Neural cell (in vitro differentiated cells): ENCODE measurements at regions not wholly inside any gene's neighbourhood (a gene's known extent, or its start where the extent isn't known, plus 50 kb on each side); places are given as distances from the start of the nearest gene placed in this dataset.

ENCODE experiments used
- H2AFZ ChIP-seq: fragments of 200-600, 300-800 bp; sonication (generic), shearing (Covaris generic); 2 replicates; pipeline ENCODE4 v1.6.0; 2014; ENCODE audit warnings: low read depth, mild to moderate bottlenecking, antibody characterized with exemption, low read length, moderate library complexity
- H3F3A ChIP-seq: fragments of 200-600 bp; shearing (Covaris generic); 2 replicates; pipeline ENCODE4 v1.6.1; 2016; ENCODE audit warnings: mild to moderate bottlenecking, moderate library complexity, mixed read lengths, antibody characterized with exemption, low read length; ENCODE audit not compliant: insufficient read depth, poor library complexity, severe bottlenecking
- H3K27ac ChIP-seq: fragments of 200-600, 300-800 bp; sonication (generic), shearing (Covaris generic); 2 replicates; pipeline ENCODE4 v1.5.1; 2014; ENCODE audit warnings: mild to moderate bottlenecking, low read length, moderate library complexity
- H3K27me3 ChIP-seq: fragments of 300-800, 200-600 bp; sonication (generic), shearing (Covaris generic); 2 replicates; pipeline ENCODE4 v1.6.0; 2014; ENCODE audit warnings: mild to moderate bottlenecking, low read depth, low read length, moderate library complexity; ENCODE audit not compliant: insufficient read depth
- H3K36me3 ChIP-seq: fragments of 300-800, 200-600 bp; sonication (generic), shearing (Covaris generic); 2 replicates; pipeline ENCODE4 v1.5.1; 2014; ENCODE audit warnings: mild to moderate bottlenecking, antibody characterized with exemption, low read length, moderate library complexity; ENCODE audit not compliant: insufficient read depth
- H3K4me2 ChIP-seq: fragments of 300-800, 200-600 bp; sonication (generic), shearing (Covaris generic); 2 replicates; pipeline ENCODE4 v1.6.0; 2014; ENCODE audit warnings: mild to moderate bottlenecking, low read length
- H3K4me3 ChIP-seq: fragments of 300-800, 200-600 bp; sonication (generic), shearing (Covaris generic); 2 replicates; pipeline ENCODE4 v1.5.1; 2014; ENCODE audit warnings: mild to moderate bottlenecking, low read length, moderate library complexity
- H3K79me2 ChIP-seq: fragments of 200-600 bp; shearing (Covaris generic); replicated peaks from 2 replicates; pipeline ENCODE4 v1.6.0; 2014; ENCODE audit warnings: mild to moderate bottlenecking, low read length, moderate library complexity; ENCODE audit not compliant: insufficient read depth
- H3K9ac ChIP-seq: fragments of 300-800, 200-600 bp; sonication (generic), shearing (Covaris generic); 2 replicates; pipeline ENCODE4 v1.6.1; 2016; ENCODE audit warnings: mild to moderate bottlenecking, low read length, mixed read lengths
- H3K9me2 ChIP-seq: fragments of 200-600 bp; shearing (Covaris generic); 2 replicates; pipeline ENCODE4 v1.6.1; 2016; ENCODE audit warnings: mild to moderate bottlenecking, low read length, mixed read lengths; ENCODE audit not compliant: insufficient read depth
- H3K9me3 ChIP-seq: fragments of 200-600, 300-800 bp; sonication (generic), shearing (Covaris generic); 2 replicates; pipeline ENCODE4 v1.6.1; 2016; ENCODE audit warnings: mild to moderate bottlenecking, mixed run types, low read length, moderate library complexity, mixed read lengths
- H4K20me1 ChIP-seq: fragments of 200-600 bp; shearing (Covaris generic); 2 replicates; pipeline ENCODE4 v1.6.1; 2016; ENCODE audit warnings: mild to moderate bottlenecking, mixed run types; ENCODE audit not compliant: insufficient read depth
- CTCF ChIP-seq: fragments of 450-650 bp; IDR thresholded peaks from 2 replicates; pipeline ENCODE4 v1.5.1; 2014; ENCODE audit warnings: antibody characterized with exemption, mild to moderate bottlenecking, moderate library complexity; ENCODE audit not compliant: poor library complexity, severe bottlenecking
- EP300 ChIP-seq: fragments of 450-650 bp; conservative IDR thresholded peaks from 2 replicates; pipeline ENCODE4 v1.6.1; 2014; ENCODE audit warnings: antibody characterized with exemption, mild to moderate bottlenecking, moderate library complexity; ENCODE audit not compliant: poor library complexity, severe bottlenecking
- EZH2 ChIP-seq: fragments of 200-600, 300-800 bp; shearing (Covaris generic), sonication (generic); IDR thresholded peaks from 2 replicates; pipeline ENCODE4 v1.6.1; 2014; ENCODE audit warnings: antibody characterized with exemption, low read length, borderline replicate concordance, mild to moderate bottlenecking; ENCODE audit not compliant: insufficient read depth, poor library complexity, severe bottlenecking
- MXI1 ChIP-seq: fragments of 450-650 bp; conservative IDR thresholded peaks from 2 replicates; pipeline ENCODE4 v1.6.1; 2014; ENCODE audit warnings: antibody characterized with exemption, mild to moderate bottlenecking; ENCODE audit not compliant: poor library complexity, severe bottlenecking
- POLR2AphosphoS5 ChIP-seq: IDR thresholded peaks from 2 replicates; pipeline ENCODE4 v1.6.1; 2012
- RAD21 ChIP-seq: fragments of 450-650 bp; conservative IDR thresholded peaks from 2 replicates; pipeline ENCODE4 v1.6.1; 2014; ENCODE audit warnings: antibody characterized with exemption, mild to moderate bottlenecking, moderate library complexity
- REST ChIP-seq: IDR thresholded peaks from 2 replicates; pipeline ENCODE4 v1.6.1; 2012; ENCODE audit warnings: borderline replicate concordance
- SMC3 ChIP-seq: fragments of 450-650 bp; conservative IDR thresholded peaks from 2 replicates; pipeline ENCODE4 v1.6.1; 2014; ENCODE audit warnings: antibody characterized with exemption, mild to moderate bottlenecking, moderate library complexity; ENCODE audit not compliant: poor library complexity
- TAF1 ChIP-seq: IDR thresholded peaks from 2 replicates; pipeline ENCODE4 v1.6.1; 2012; ENCODE audit warnings: low read depth

DNA sequence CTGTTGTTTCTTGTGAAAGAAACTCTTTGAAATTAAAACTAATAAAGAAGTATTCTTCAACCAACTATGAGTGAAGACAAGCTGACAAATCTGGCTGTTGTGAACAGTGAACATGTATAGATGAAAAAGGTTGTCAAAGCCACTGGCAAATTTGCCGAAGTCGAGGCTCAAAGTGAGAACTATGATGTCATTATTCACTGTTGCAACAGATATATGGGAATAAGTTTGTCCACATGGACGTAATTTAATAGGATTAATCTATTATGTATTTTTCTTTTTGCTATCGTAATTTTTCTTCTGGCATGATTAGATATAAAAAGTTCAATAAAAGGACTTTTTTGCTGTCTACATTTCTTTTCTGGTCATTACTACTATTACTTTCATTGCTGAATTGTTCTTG is 223.2 kb upstream of the ZNF507 start:
- H3K36me3 ChIP-seq = no peaks in the 10 kb centered on the region
- TF ChIP-seq TAF1 (no peak), MXI1 (no peak), RAD21 (no peak), EP300 (no peak)
- no peak overlapping the region for H3K27ac ChIP-seq
- no peak overlapping the region for H3K4me3 ChIP-seq
- H3F3A ChIP-seq = no peaks in the 10 kb centered on the region
- no peak overlapping the region for H3K9ac ChIP-seq
- H3K27me3 ChIP-seq = no peaks in the 10 kb centered on the region
- H4K20me1 ChIP-seq = no peaks in the 10 kb centered on the region
- H2AFZ ChIP-seq = no peak overlapping the region
- peaks cover 7% of the 10 kb centered on the region for H3K9me3 ChIP-seq
- no peak overlapping the region for H3K4me2 ChIP-seq
- no peaks in the 10 kb centered on the region for H3K9me2 ChIP-seq
- no peaks in the 10 kb centered on the region for H3K79me2 ChIP-seq

- H3K9me3 ChIP-seq = peaks cover 3% of the 10 kb centered on the region
- H3K4me3 ChIP-seq = no peak overlapping the region
- H3K9me2 ChIP-seq = no peaks in the 10 kb centered on the region
- no peaks in the 10 kb centered on the region for H3F3A ChIP-seq
- H2AFZ ChIP-seq = no peak overlapping the region
- H4K20me1 ChIP-seq = no peaks in the 10 kb centered on the region
- no peak overlapping the region for H3K9ac ChIP-seq
- TF ChIP-seq TAF1 (no peak), POLR2AphosphoS5 (no peak), SMC3 (no peak), MXI1 (no peak), RAD21 (no peak), REST (no peak), CTCF (no peak), EZH2 (no peak), EP300 (no peak)
- no peaks in the 10 kb centered on the region for H3K27me3 ChIP-seq
- H3K4me2 ChIP-seq = no peak overlapping the region
- H3K36me3 ChIP-seq = no peaks in the 10 kb centered on the region
- H3K79me2 ChIP-seq = no peaks in the 10 kb centered on the region
- H3K27ac ChIP-seq = no peak overlapping the region
These were observed 222.0 kb upstream of the ZNF507 start for GRCh38 chr19:32123355-32123940.
